HEK293 (cell line): ENCODE measurements at regions not wholly inside any gene's neighbourhood (a gene's known extent, or its start where the extent isn't known, plus 50 kb on each side); places are given as distances from the start of the nearest gene placed in this dataset.

Experiments used
- CTCF ChIP-seq: fragments of 450-650 bp; formaldehyde crosslinking; IDR thresholded peaks from 2 replicates; pipeline ENCODE4 v1.5.1; 2016; ENCODE audit warnings: missing biosample characterization, missing genetic modification characterization
- FEZF1 ChIP-seq: fragments of 450-650 bp; formaldehyde crosslinking; IDR thresholded peaks from 2 replicates; pipeline ENCODE4 v1.5.1; 2016; ENCODE audit warnings: missing biosample characterization, missing genetic modification characterization
- KLF1 ChIP-seq: fragments of 450-650 bp; formaldehyde crosslinking; IDR thresholded peaks from 2 replicates; pipeline ENCODE4 v1.5.1; 2016; ENCODE audit warnings: missing biosample characterization, missing genetic modification characterization
- SP2 ChIP-seq: fragments of 450-650 bp; formaldehyde crosslinking; IDR thresholded peaks from 2 replicates; pipeline ENCODE4 v1.5.1; 2016; ENCODE audit warnings: missing biosample characterization, missing genetic modification characterization
- ZNF24 ChIP-seq: fragments of 450-650 bp; formaldehyde crosslinking; IDR thresholded peaks from 2 replicates; pipeline ENCODE4 v1.5.1; 2016; ENCODE audit warnings: missing biosample characterization, missing genetic modification characterization
- ZNF561 ChIP-seq: fragments of 450-650 bp; IDR thresholded peaks from 2 replicates; pipeline ENCODE4 v1.5.1; 2018; ENCODE audit warnings: missing biosample characterization, missing genetic modification characterization, borderline replicate concordance
- ZNF580 ChIP-seq: fragments of 450-650 bp; formaldehyde crosslinking; IDR thresholded peaks from 2 replicates; pipeline ENCODE4 v1.5.1; 2016; ENCODE audit warnings: missing biosample characterization, missing genetic modification characterization
- ZNF621 ChIP-seq: fragments of 450-650 bp; formaldehyde crosslinking; IDR thresholded peaks from 2 replicates; pipeline ENCODE4 v1.5.1; 2017; ENCODE audit warnings: missing biosample characterization, missing genetic modification characterization
- ZSCAN23 ChIP-seq: fragments of 450-650 bp; formaldehyde crosslinking; IDR thresholded peaks from 2 replicates; pipeline ENCODE4 v1.5.1; 2016; ENCODE audit warnings: missing biosample characterization, missing genetic modification characterization
- TF ChIP-seq, protein P1 (sequence below): fragments of 450-650 bp; formaldehyde crosslinking; IDR thresholded peaks from 2 replicates; pipeline ENCODE4 v1.5.1; 2016; ENCODE audit warnings: missing biosample characterization, missing genetic modification characterization
- TF ChIP-seq, protein P2 (sequence below): fragments of 450-650 bp; formaldehyde crosslinking; IDR thresholded peaks from 2 replicates; pipeline ENCODE4 v1.5.1; 2017; ENCODE audit warnings: missing biosample characterization, missing genetic modification characterization
- TF ChIP-seq, protein P3 (sequence below): fragments of 450-650 bp; formaldehyde crosslinking; IDR thresholded peaks from 2 replicates; pipeline ENCODE4 v1.5.1; 2016; ENCODE audit warnings: missing biosample characterization, missing genetic modification characterization

GRCh38 chr4:126051689-126052424 lies 737.1 kb downstream of the FAT4 start:
- no peak for TF ChIP-seq ZSCAN23 (tag by site-specific recombination)
- no peak for TF ChIP-seq ZNF561 (tag by site-specific recombination)
- no peak for TF ChIP-seq CTCF
- TF ChIP-seq, protein P1, sequence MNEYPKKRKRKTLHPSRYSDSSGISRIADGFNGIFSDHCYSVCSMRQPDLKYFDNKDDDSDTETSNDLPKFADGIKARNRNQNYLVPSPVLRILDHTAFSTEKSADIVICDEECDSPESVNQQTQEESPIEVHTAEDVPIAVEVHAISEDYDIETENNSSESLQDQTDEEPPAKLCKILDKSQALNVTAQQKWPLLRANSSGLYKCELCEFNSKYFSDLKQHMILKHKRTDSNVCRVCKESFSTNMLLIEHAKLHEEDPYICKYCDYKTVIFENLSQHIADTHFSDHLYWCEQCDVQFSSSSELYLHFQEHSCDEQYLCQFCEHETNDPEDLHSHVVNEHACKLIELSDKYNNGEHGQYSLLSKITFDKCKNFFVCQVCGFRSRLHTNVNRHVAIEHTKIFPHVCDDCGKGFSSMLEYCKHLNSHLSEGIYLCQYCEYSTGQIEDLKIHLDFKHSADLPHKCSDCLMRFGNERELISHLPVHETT (tag by site-specific recombination): no peak
- no peak for TF ChIP-seq ZNF580 (tag by site-specific recombination)
- no peak for TF ChIP-seq FEZF1 (tag by site-specific recombination)
- TF ChIP-seq, protein P2, sequence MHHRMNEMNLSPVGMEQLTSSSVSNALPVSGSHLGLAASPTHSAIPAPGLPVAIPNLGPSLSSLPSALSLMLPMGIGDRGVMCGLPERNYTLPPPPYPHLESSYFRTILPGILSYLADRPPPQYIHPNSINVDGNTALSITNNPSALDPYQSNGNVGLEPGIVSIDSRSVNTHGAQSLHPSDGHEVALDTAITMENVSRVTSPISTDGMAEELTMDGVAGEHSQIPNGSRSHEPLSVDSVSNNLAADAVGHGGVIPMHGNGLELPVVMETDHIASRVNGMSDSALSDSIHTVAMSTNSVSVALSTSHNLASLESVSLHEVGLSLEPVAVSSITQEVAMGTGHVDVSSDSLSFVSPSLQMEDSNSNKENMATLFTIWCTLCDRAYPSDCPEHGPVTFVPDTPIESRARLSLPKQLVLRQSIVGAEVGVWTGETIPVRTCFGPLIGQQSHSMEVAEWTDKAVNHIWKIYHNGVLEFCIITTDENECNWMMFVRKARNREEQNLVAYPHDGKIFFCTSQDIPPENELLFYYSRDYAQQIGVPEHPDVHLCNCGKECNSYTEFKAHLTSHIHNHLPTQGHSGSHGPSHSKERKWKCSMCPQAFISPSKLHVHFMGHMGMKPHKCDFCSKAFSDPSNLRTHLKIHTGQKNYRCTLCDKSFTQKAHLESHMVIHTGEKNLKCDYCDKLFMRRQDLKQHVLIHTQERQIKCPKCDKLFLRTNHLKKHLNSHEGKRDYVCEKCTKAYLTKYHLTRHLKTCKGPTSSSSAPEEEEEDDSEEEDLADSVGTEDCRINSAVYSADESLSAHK (tag by site-specific recombination): no peak
- TF ChIP-seq, protein P3, sequence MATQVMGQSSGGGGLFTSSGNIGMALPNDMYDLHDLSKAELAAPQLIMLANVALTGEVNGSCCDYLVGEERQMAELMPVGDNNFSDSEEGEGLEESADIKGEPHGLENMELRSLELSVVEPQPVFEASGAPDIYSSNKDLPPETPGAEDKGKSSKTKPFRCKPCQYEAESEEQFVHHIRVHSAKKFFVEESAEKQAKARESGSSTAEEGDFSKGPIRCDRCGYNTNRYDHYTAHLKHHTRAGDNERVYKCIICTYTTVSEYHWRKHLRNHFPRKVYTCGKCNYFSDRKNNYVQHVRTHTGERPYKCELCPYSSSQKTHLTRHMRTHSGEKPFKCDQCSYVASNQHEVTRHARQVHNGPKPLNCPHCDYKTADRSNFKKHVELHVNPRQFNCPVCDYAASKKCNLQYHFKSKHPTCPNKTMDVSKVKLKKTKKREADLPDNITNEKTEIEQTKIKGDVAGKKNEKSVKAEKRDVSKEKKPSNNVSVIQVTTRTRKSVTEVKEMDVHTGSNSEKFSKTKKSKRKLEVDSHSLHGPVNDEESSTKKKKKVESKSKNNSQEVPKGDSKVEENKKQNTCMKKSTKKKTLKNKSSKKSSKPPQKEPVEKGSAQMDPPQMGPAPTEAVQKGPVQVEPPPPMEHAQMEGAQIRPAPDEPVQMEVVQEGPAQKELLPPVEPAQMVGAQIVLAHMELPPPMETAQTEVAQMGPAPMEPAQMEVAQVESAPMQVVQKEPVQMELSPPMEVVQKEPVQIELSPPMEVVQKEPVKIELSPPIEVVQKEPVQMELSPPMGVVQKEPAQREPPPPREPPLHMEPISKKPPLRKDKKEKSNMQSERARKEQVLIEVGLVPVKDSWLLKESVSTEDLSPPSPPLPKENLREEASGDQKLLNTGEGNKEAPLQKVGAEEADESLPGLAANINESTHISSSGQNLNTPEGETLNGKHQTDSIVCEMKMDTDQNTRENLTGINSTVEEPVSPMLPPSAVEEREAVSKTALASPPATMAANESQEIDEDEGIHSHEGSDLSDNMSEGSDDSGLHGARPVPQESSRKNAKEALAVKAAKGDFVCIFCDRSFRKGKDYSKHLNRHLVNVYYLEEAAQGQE (tag by site-specific recombination): no peak
- no peak for TF ChIP-seq ZNF621
- TF ChIP-seq SP2 (tag by site-specific recombination): no peak
- no peak for TF ChIP-seq ZNF24
- no peak for TF ChIP-seq KLF1 (tag by site-specific recombination)
